H1 (cell line): ENCODE measurements at regions not wholly inside any gene's neighbourhood (a gene's known extent, or its start where the extent isn't known, plus 50 kb on each side); places are given as distances from the start of the nearest gene placed in this dataset.

Source experiments
- CTCF ChIA-PET: fragments of 300-600 bp; sonication (Branson Sonifier 250); formaldehyde crosslinking; loops from one replicate; lab custom pipeline; 2021; ENCODE audit not compliant: partially characterized antibody; lab: Charles Lee
- POLR2A ChIA-PET: fragments of 300-600 bp; sonication (Branson Sonifier 250); formaldehyde crosslinking; loops from one replicate; lab custom pipeline; 2021; ENCODE audit warnings: inconsistent platforms; ENCODE audit not compliant: partially characterized antibody; lab: Charles Lee
- DNase-seq, 2 experiments: peaks; one replicate each; pipeline versions ENCODE4 v3.0.0 to v3.0.0-alpha.2; 2010 to 2022; ENCODE audit warnings: low spot score in 2 of 2, low read depth in 1 of 2, mixed read lengths in 1 of 2
- FAIRE-seq: peaks from 2 replicates; lab custom pipeline; 2011; peaks lifted over from hg19 to GRCh38; lab: Jason Lieb, UNC
- H2AFZ ChIP-seq: 2 replicates; pipeline ENCODE4 v1.8.1; 2012; ENCODE audit warnings: low read length, inconsistent platforms
- H2AK5ac ChIP-seq: 2 replicates; pipeline ENCODE4 v1.6.1; 2013; ENCODE audit warnings: low read depth, low read length
- H2BK120ac ChIP-seq: replicated peaks from 2 replicates; pipeline ENCODE3; 2013; ENCODE audit warnings: low read depth, low read length, inconsistent platforms
- H2BK12ac ChIP-seq: 2 replicates; pipeline ENCODE4 v1.6.1; 2013; ENCODE audit warnings: low read depth, low read length
- H2BK15ac ChIP-seq: 2 replicates; pipeline ENCODE4 v1.6.1; 2013; ENCODE audit warnings: low read length
- H2BK20ac ChIP-seq: 2 replicates; pipeline ENCODE4 v1.6.1; 2013; ENCODE audit warnings: low read length
- H2BK5ac ChIP-seq: 2 replicates; pipeline ENCODE4 v1.6.1; 2013; ENCODE audit warnings: low read depth, low read length
- H3K14ac ChIP-seq: 2 replicates; pipeline ENCODE4 v1.6.1; 2013; ENCODE audit warnings: inconsistent platforms; ENCODE audit not compliant: insufficient read length
- H3K18ac ChIP-seq: 2 replicates; pipeline ENCODE4 v1.6.1; 2013; ENCODE audit warnings: low read length; ENCODE audit errors: extremely low read depth
- H3K23ac ChIP-seq: 2 replicates; pipeline ENCODE4 v1.6.1; 2013; ENCODE audit warnings: inconsistent platforms; ENCODE audit not compliant: insufficient read length
- H3K23me2 ChIP-seq: 2 replicates; pipeline ENCODE4 v1.6.1; 2013; ENCODE audit warnings: low read depth, low read length
- H3K27ac ChIP-seq: 2 replicates; pipeline ENCODE4 v1.6.1; 2011; ENCODE audit warnings: low read depth, low read length, inconsistent platforms
- H3K27me3 ChIP-seq, 4 experiments: replicated peaks in 1 of 4; 1 replicate in 1 of 4; 2 replicates in 3 of 4; pipeline versions ENCODE4 v1.6.1 to v1.8.1; 2011 to 2013; ENCODE audit warnings: low read length in 3 of 4, mild to moderate bottlenecking in 3 of 4, inconsistent platforms in 2 of 4, mixed read lengths in 2 of 4, moderate library complexity in 1 of 4; ENCODE audit not compliant: control insufficient read depth in 3 of 4, insufficient read depth in 3 of 4; ENCODE audit errors: extremely low read depth in 1 of 4
- H3K36me3 ChIP-seq, 4 experiments: 2 replicates each; pipeline versions ENCODE4 v1.6.1 to v1.8.1; 2011 to 2013; ENCODE audit warnings: mild to moderate bottlenecking in 4 of 4, low read length in 3 of 4, moderate library complexity in 2 of 4, control low read depth in 1 of 4, inconsistent platforms in 1 of 4; ENCODE audit not compliant: insufficient read depth in 4 of 4, control insufficient read depth in 2 of 4
- H3K4ac ChIP-seq: replicated peaks from 2 replicates; pipeline ENCODE3; 2013; ENCODE audit warnings: low read length, low read depth, mixed read lengths, inconsistent platforms; ENCODE audit not compliant: insufficient read length
- H3K4me1 ChIP-seq, 4 experiments: replicated peaks in 1 of 4; 1 replicate in 1 of 4; 2 replicates in 3 of 4; pipeline versions ENCODE4 v1.6.1 to v1.8.1; 2011 to 2013; ENCODE audit warnings: low read length in 3 of 4, inconsistent platforms in 2 of 4, mixed read lengths in 1 of 4; ENCODE audit not compliant: insufficient read depth in 4 of 4, control insufficient read depth in 3 of 4
- H3K4me2 ChIP-seq, 2 experiments: 2 replicates each; pipeline versions ENCODE4 v1.6.1 to v1.8.1; 2011 to 2013; ENCODE audit warnings: low read depth in 2 of 2, low read length in 2 of 2, control low read depth in 1 of 2, inconsistent platforms in 1 of 2, mild to moderate bottlenecking in 1 of 2; ENCODE audit not compliant: insufficient read depth in 1 of 2
- H3K4me3 ChIP-seq, 4 experiments: fragments of 200-600, 300-600 bp in 1 of 4; sonication (generic), shearing (Covaris generic), sonication (Bioruptor Twin) in 1 of 4; 2 replicates each; pipeline versions ENCODE4 v1.5.1 to v1.8.1; 2011 to 2016; ENCODE audit warnings: low read length in 4 of 4, low read depth in 3 of 4, control low read depth in 2 of 4, inconsistent platforms in 2 of 4, mild to moderate bottlenecking in 2 of 4, mixed read lengths in 1 of 4, moderate library complexity in 1 of 4; ENCODE audit not compliant: insufficient read depth in 2 of 4; ENCODE audit errors: extremely low read depth in 1 of 4
- H3K56ac ChIP-seq: replicated peaks from 2 replicates; pipeline ENCODE3; 2013; ENCODE audit warnings: low read depth, mild to moderate bottlenecking, mixed read lengths, low read length, inconsistent platforms; ENCODE audit not compliant: insufficient read length
- H3K79me1 ChIP-seq: 2 replicates; pipeline ENCODE4 v1.6.1; 2013; ENCODE audit warnings: low read depth, low read length, control low read depth
- H3K79me2 ChIP-seq, 2 experiments: 2 replicates each; pipeline versions ENCODE4 v1.6.1 to v1.8.1; 2012 to 2013; ENCODE audit warnings: low read length in 2 of 2, mild to moderate bottlenecking in 2 of 2, inconsistent platforms in 1 of 2; ENCODE audit not compliant: insufficient read depth in 2 of 2, control insufficient read depth in 1 of 2
- H3K9ac ChIP-seq, 4 experiments: replicated peaks in 1 of 4; 1 replicate in 1 of 4; 2 replicates in 3 of 4; pipeline versions ENCODE4 v1.6.1 to v1.8.1; 2011 to 2013; ENCODE audit warnings: low read depth in 3 of 4, low read length in 3 of 4, control low read depth in 2 of 4, mild to moderate bottlenecking in 2 of 4, moderate library complexity in 2 of 4, inconsistent platforms in 1 of 4; ENCODE audit errors: extremely low read depth in 1 of 4
- H3K9me3 ChIP-seq, 2 experiments: 2 replicates each; pipeline versions ENCODE4 v1.6.1 to v1.8.1; 2012 to 2013; ENCODE audit warnings: mild to moderate bottlenecking in 2 of 2, moderate library complexity in 2 of 2, control low read depth in 1 of 2, inconsistent platforms in 1 of 2, low read depth in 1 of 2, low read length in 1 of 2, mixed read lengths in 1 of 2; ENCODE audit not compliant: insufficient read depth in 2 of 2
- H4K20me1 ChIP-seq, 2 experiments: replicated peaks in 1 of 2; 2 replicates each; pipeline versions ENCODE3 to v1.8.1; 2011 to 2013; ENCODE audit warnings: inconsistent platforms in 2 of 2, low read length in 2 of 2, mild to moderate bottlenecking in 1 of 2; ENCODE audit not compliant: insufficient read depth in 2 of 2, control insufficient read depth in 1 of 2
- H4K5ac ChIP-seq: 2 replicates; pipeline ENCODE4 v1.6.1; 2013; ENCODE audit warnings: low read length, low read depth, mixed read lengths, inconsistent platforms; ENCODE audit not compliant: insufficient read length
- H4K8ac ChIP-seq: 2 replicates; pipeline ENCODE4 v1.8.0; 2013; ENCODE audit warnings: mild to moderate bottlenecking, moderate library complexity, low read length, inconsistent platforms; ENCODE audit not compliant: insufficient read depth; ENCODE audit errors: extremely low read depth
- H4K91ac ChIP-seq: replicated peaks from 2 replicates; pipeline ENCODE3; 2013; ENCODE audit warnings: low read length, mixed read lengths, inconsistent platforms; ENCODE audit not compliant: insufficient read length
- BRCA1 ChIP-seq: IDR thresholded peaks from 2 replicates; pipeline ENCODE4 v1.6.1; 2012; ENCODE audit warnings: low read depth, low read length, improper control_type of control experiment
- CTCF ChIP-seq, 3 experiments: IDR thresholded peaks; 1 replicate in 2 of 3; 2 replicates in 1 of 3; pipeline versions ENCODE4 v1.5.1 to v1.6.1; 2011; ENCODE audit warnings: low read length in 3 of 3, mild to moderate bottlenecking in 3 of 3, inconsistent platforms in 2 of 3, low read depth in 1 of 3, moderate library complexity in 1 of 3; ENCODE audit not compliant: insufficient read depth in 1 of 3; ENCODE audit errors: control extremely low read depth in 1 of 3
- KDM1A ChIP-seq: fragments of 200-600, 300-600 bp; sonication (generic); IDR thresholded peaks from 2 replicates; pipeline ENCODE4 v1.7.1; 2016; ENCODE audit warnings: mild to moderate bottlenecking, low read length, borderline replicate concordance
- NRF1 ChIP-seq: IDR thresholded peaks from 2 replicates; pipeline ENCODE4 v1.6.1; 2011; ENCODE audit warnings: mild to moderate bottlenecking, low read depth, low read length, improper control_type of control experiment
- RAD21 ChIP-seq, 2 experiments: IDR thresholded peaks in 1 of 2; conservative IDR thresholded peaks in 1 of 2; 2 replicates each; pipeline ENCODE4 v1.6.1; 2011; ENCODE audit warnings: low read depth in 2 of 2, low read length in 2 of 2, improper control_type of control experiment in 1 of 2, inconsistent platforms in 1 of 2, mild to moderate bottlenecking in 1 of 2, moderate library complexity in 1 of 2
- whole genome bisulfite sequencing, 2 experiments: shearing (Covaris generic) in 1 of 2; methylation state at CpG; one replicate each; pipeline versions ENCODE4 v1.1.6 to v1.1.7; 2013 to 2015; ENCODE audit warnings: low lambda C conversion rate in 2 of 2, mixed read lengths in 2 of 2, inconsistent platforms in 1 of 2, low coverage in 1 of 2, missing lambda C conversion rate in 1 of 2; ENCODE audit not compliant: insufficient replicate concordance in 2 of 2, insufficient coverage in 1 of 2, insufficient read length in 1 of 2; ENCODE audit errors: extremely low coverage in 1 of 2, missing lambda C conversion rate in 1 of 2; 5-methylcytosine and 5-hydroxymethylcytosine counted together

- Histone ChIP-seq H3K4me1 (peaks cover 0 to 6% (median under 1%) of the 10 kb centered on the region in 4 experiments; a peak in 1 of 7 replicates), H2BK120ac (no peak overlapping the region), H3K18ac (no peak overlapping the region), H3K27me3 (no peaks in the 10 kb centered on the region), H4K8ac (no peak overlapping the region), H2BK20ac (no peak overlapping the region), H2AFZ (no peak overlapping the region), H3K27ac (no peak overlapping the region), H3K4ac (no peak overlapping the region), H2AK5ac (no peak overlapping the region), H3K9me3 (no peaks in the 10 kb centered on the region), H3K79me2 (no peaks in the 10 kb centered on the region)
- no peak for FAIRE-seq
- 87% methylated on average over 4 of the region's 4 CpGs; no CpG with 5 or more reads in 1 of the 2 experiments for WGBS, 2 experiments
- 0 out of 2 replicates have a peak, but pooled peaks have one; percentile 20 for TF ChIP-seq KDM1A
- 0 out of 4 replicates have a peak, but pooled peaks of 1 of the 2 experiments have one; percentile 14 for TF ChIP-seq RAD21 (IDR thresholded peaks at IDR 0.05 in 1 of 2, conservative IDR thresholded peaks at IDR 0.05 in 1 of 2; ENCODE audit: low read depth in 2 of 2, low read length in 2 of 2)
- TF ChIP-seq BRCA1, result no peak
- TF ChIP-seq CTCF (IDR thresholded peaks at IDR 0.05; ENCODE audit: control extremely low read depth in 1 of 3, insufficient read depth in 1 of 3, low read depth in 1 of 3, low read length in 3 of 3), result peak; percentile 15 to 42 (median 38); a peak in 3 of 4 replicates
- TF ChIP-seq NRF1, result no peak
- TF ChIP-seq, all 59 proteins: peak for 3
- no peak overlapping the region for H3K14ac ChIP-seq
- no peaks in the 10 kb centered on the region for H3K36me3 ChIP-seq
- H4K20me1 ChIP-seq, result no peaks in the 10 kb centered on the region
- no peak overlapping the region for H4K5ac ChIP-seq
- H3K23me2 ChIP-seq, result no peaks in the 10 kb centered on the region
- H2BK15ac ChIP-seq, result no peak overlapping the region
- no peak overlapping the region for H2BK5ac ChIP-seq
- no peak overlapping the region for H3K4me3 ChIP-seq
- no peaks in the 10 kb centered on the region for H3K79me1 ChIP-seq
- no peak overlapping the region for H3K56ac ChIP-seq
- ChIA-PET POLR2A (interaction anchor here (0.7 kb wide), 1 partner anchor 172 kb away, joined by 3 read pairs; no protein-coding TSS in a partner anchor), CTCF (interaction anchor here (0.6 to 1.1 kb wide), 5 partner anchors 14 to 1958 kb away, joined by 3 to 5 read pairs (median 3); no protein-coding TSS in a partner anchor)
- no peak overlapping the region for H3K9ac ChIP-seq
- H3K4me2 ChIP-seq, result no peak overlapping the region
- no peak for DNase-seq
- H4K91ac ChIP-seq, result no peak overlapping the region
- no peak overlapping the region for H3K23ac ChIP-seq
- H2BK12ac ChIP-seq, result no peak overlapping the region
Observed at GRCh38 chr1:25068829-25069228, 138.8 kb upstream of the RUNX3 start.
